Activated CD4-positive, alpha-beta T cell treated with anti-CD3 and anti-CD28 coated beads, Interleukin-2, amount 50 U/mL, for 24 hours (primary cell): ENCODE measurements at regions not wholly inside any gene's neighbourhood (a gene's known extent, or its start where the extent isn't known, plus 50 kb on each side); places are given as distances from the start of the nearest gene placed in this dataset.

Source experiments
- DNase-seq, 2 donors: peaks; one replicate each; pipeline ENCODE4 v3.0.0-alpha.2; 2020; ENCODE audit warnings: low read depth in 1 of 2, low spot score in 1 of 2

GRCh38 chr3:30113906-30114305 lies 492.5 kb upstream of the TGFBR2 start:
- DNase-seq = no peak

GRCh38 chr3:30114918-30115317 lies 491.5 kb upstream of the TGFBR2 start:
- DNase-seq = no peak

GRCh38 chr3:30122359-30122758 lies 484.0 kb upstream of the TGFBR2 start:
- DNase-seq = no peak

- DNase-seq = no peak
These were observed 483.2 kb upstream of the TGFBR2 start for GRCh38 chr3:30123224-30123623.

- DNase-seq = no peak
These were observed 482.6 kb upstream of the TGFBR2 start for GRCh38 chr3:30123755-30124154.

- no peak for DNase-seq
These were observed 481.7 kb upstream of the TGFBR2 start for GRCh38 chr3:30124435-30125370.

GRCh38 chr3:30129765-30130164 lies 476.6 kb upstream of the TGFBR2 start:
- no peak for DNase-seq

- DNase-seq = no peak
These were observed 476.0 kb upstream of the TGFBR2 start for GRCh38 chr3:30130391-30130790.

GRCh38 chr3:30131191-30131590 lies 475.2 kb upstream of the TGFBR2 start:
- no peak for DNase-seq

- DNase-seq = no peak
These were observed 471.2 kb upstream of the TGFBR2 start for GRCh38 chr3:30135190-30135589.

GRCh38 chr3:30139283-30139682 lies 467.1 kb upstream of the TGFBR2 start:
- no peak for DNase-seq

- DNase-seq = no peak
These were observed 465.9 kb upstream of the TGFBR2 start for GRCh38 chr3:30140356-30141075.

GRCh38 chr3:30141178-30141581 lies 465.2 kb upstream of the TGFBR2 start:
- no peak for DNase-seq

GRCh38 chr3:30141927-30142326 lies 464.5 kb upstream of the TGFBR2 start:
- no peak for DNase-seq

GRCh38 chr3:30142946-30143345 lies 463.5 kb upstream of the TGFBR2 start:
- DNase-seq = no peak

GRCh38 chr3:30145281-30145680 lies 461.1 kb upstream of the TGFBR2 start:
- DNase-seq = no peak

- DNase-seq = no peak
These were observed 459.4 kb upstream of the TGFBR2 start for GRCh38 chr3:30146978-30147377.

GRCh38 chr3:30154853-30155252 lies 451.5 kb upstream of the TGFBR2 start:
- no peak for DNase-seq

- DNase-seq = no peak
These were observed 450.6 kb upstream of the TGFBR2 start for GRCh38 chr3:30155755-30156154.

- DNase-seq = no peak
These were observed 449.6 kb upstream of the TGFBR2 start for GRCh38 chr3:30156586-30157498.

GRCh38 chr3:30161375-30161774 lies 445.0 kb upstream of the TGFBR2 start:
- no peak for DNase-seq
